Stomach smooth muscle (tissue), 2 donors: ENCODE measurements at regions not wholly inside any gene's neighbourhood (a gene's known extent, or its start where the extent isn't known, plus 50 kb on each side); places are given as distances from the start of the nearest gene placed in this dataset.

Experiments used
- H3K27ac ChIP-seq: one replicate; pipeline ENCODE4 v1.7.0; 2013; ENCODE audit warnings: mild to moderate bottlenecking, low read length, inconsistent platforms
- H3K27me3 ChIP-seq, 2 donors: one replicate each; pipeline ENCODE4 v1.7.0; 2013; ENCODE audit warnings: low read length in 2 of 2; ENCODE audit not compliant: insufficient read depth in 2 of 2, control insufficient read depth in 1 of 2
- H3K36me3 ChIP-seq, 2 donors: one replicate each; pipeline ENCODE4 v1.7.0; 2013; ENCODE audit warnings: low read length in 2 of 2; ENCODE audit not compliant: control insufficient read depth in 2 of 2, insufficient read depth in 2 of 2
- H3K4me1 ChIP-seq: one replicate; pipeline ENCODE4 v1.7.0; 2013; ENCODE audit warnings: low read length; ENCODE audit not compliant: control insufficient read depth, insufficient read depth
- H3K4me3 ChIP-seq, 2 donors: one replicate each; pipeline ENCODE4 v1.7.0; 2013; ENCODE audit warnings: low read length in 2 of 2
- H3K9ac ChIP-seq, 2 donors: one replicate each; pipeline ENCODE4 v1.7.0; 2013; ENCODE audit warnings: low read length in 2 of 2, mild to moderate bottlenecking in 1 of 2
- H3K9me3 ChIP-seq, 2 donors: one replicate each; pipeline ENCODE4 v1.7.0; 2013; ENCODE audit warnings: low read length in 2 of 2; ENCODE audit not compliant: control insufficient read depth in 2 of 2
- donor health status: healthy.
- donor health status: Pancreatic carcinoma.

DNA sequence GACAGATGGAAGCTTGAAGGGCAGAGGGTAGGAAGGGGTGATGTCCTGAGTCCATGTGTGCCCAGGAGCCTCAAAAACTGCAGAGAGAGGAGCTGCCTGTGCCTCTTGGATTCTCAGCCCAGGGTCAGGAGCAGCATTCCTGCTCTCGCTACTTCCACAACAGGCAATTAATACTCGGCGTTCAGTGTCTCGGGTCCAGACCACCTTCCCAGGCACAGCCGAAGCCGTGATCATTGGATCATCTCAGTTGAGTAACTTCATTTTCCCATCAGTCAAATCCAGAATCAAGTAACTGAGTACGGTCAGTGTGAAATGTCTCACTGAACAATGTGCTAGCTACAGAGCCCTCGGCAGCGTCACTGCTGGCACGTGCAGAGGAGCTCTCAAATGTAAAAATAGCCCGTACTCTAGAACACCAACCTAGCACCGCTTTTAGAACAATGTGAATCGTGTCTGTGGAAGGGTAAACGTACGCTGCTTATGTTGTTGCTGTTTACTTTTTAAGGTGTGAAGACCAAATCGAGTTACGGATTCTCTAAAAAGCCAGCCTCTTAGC is 63.5 kb upstream of the IRX4 start:
- H3K9ac ChIP-seq, result no peak overlapping the region
- peaks cover 0 to 6% of the 10 kb centered on the region in 2 donors for H3K27me3 ChIP-seq
- no peaks in the 10 kb centered on the region for H3K9me3 ChIP-seq
- H3K27ac ChIP-seq, result no peak overlapping the region
- no peak overlapping the region for H3K4me3 ChIP-seq
- H3K36me3 ChIP-seq, result no peaks in the 10 kb centered on the region
- H3K4me1 ChIP-seq, result peaks cover 4% of the 10 kb centered on the region

DNA sequence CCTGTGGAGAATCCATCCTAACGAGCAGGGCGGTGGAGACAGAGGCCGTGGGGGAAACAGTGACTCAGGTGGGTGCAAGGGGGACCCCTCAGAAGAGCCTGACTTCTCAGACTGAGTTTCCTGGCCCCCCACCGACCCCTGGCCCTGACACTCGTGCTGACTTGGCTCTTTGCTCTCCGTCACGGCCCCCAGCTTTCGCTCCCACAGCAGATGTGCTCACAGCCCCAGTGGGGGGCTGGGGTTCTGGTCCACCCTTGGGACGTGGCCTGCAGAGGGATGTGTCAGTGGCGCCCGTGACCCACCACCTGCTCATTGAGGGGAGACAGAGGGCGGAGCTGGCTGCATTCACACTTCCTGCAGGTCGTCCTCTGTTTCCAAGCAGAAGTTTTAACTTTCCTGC is 62.9 kb upstream of the IRX4 start:
- H3K4me3 ChIP-seq, result no peak overlapping the region
- H3K9ac ChIP-seq, result no peak overlapping the region
- H3K27ac ChIP-seq, result no peak overlapping the region
- H3K4me1 ChIP-seq, result peaks cover 4% of the 10 kb centered on the region
- peaks cover 0 to 6% of the 10 kb centered on the region in 2 donors for H3K27me3 ChIP-seq
- H3K36me3 ChIP-seq, result no peaks in the 10 kb centered on the region
- no peaks in the 10 kb centered on the region for H3K9me3 ChIP-seq

GRCh38 chr5:1944408-1944807 is 61.7 kb upstream of the IRX4 start:
- Histone ChIP-seq H3K27me3 (peaks cover 0 to 6% of the 10 kb centered on the region in 2 donors), H3K4me1 (peaks cover 4% of the 10 kb centered on the region), H3K9me3 (no peaks in the 10 kb centered on the region), H3K9ac (no peak overlapping the region), H3K27ac (no peak overlapping the region), H3K36me3 (no peaks in the 10 kb centered on the region), H3K4me3 (no peak overlapping the region)

- Histone ChIP-seq H3K4me3 (no peak overlapping the region), H3K27ac (no peak overlapping the region), H3K9me3 (no peaks in the 10 kb centered on the region), H3K27me3 (peaks cover 0 to 6% of the 10 kb centered on the region in 2 donors), H3K36me3 (no peaks in the 10 kb centered on the region), H3K4me1 (peaks cover under 1% of the 10 kb centered on the region), H3K9ac (no peak overlapping the region)
Measured at GRCh38 chr5:1943481-1943880, 60.8 kb upstream of the IRX4 start.

DNA sequence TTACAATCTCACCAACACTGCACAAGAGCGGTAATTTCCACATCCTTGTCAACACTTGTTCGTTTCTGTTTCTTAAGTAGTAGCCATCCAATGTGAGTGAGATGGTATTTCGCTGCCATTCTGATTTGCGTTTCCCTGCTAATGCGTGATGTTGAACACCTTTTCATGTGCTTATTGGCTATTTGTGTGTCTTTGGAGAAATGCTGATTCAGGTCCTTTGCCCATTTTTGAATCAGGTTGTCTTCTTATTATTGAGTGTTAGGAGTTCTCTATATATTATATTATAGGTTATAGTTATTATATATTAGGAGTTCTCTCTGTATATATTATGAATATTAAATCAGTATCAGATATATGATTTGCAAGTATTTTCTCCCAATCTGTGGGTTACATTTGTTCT is 59.9 kb upstream of the IRX4 start:
- Histone ChIP-seq H3K9me3 (no peaks in the 10 kb centered on the region), H3K4me1 (no peaks in the 10 kb centered on the region), H3K4me3 (no peak overlapping the region), H3K9ac (no peak overlapping the region), H3K27ac (no peak overlapping the region), H3K27me3 (peaks cover 0 to 6% of the 10 kb centered on the region in 2 donors), H3K36me3 (no peaks in the 10 kb centered on the region)

- Histone ChIP-seq H3K4me1 (no peaks in the 10 kb centered on the region), H3K27ac (no peak overlapping the region), H3K9ac (no peak overlapping the region), H3K9me3 (peaks cover 0 to 2% of the 10 kb centered on the region in 2 donors), H3K27me3 (peaks cover 0 to 6% of the 10 kb centered on the region in 2 donors), H3K36me3 (no peaks in the 10 kb centered on the region), H3K4me3 (no peak overlapping the region)
Measured at GRCh38 chr5:1942158-1942557, 59.4 kb upstream of the IRX4 start.

DNA sequence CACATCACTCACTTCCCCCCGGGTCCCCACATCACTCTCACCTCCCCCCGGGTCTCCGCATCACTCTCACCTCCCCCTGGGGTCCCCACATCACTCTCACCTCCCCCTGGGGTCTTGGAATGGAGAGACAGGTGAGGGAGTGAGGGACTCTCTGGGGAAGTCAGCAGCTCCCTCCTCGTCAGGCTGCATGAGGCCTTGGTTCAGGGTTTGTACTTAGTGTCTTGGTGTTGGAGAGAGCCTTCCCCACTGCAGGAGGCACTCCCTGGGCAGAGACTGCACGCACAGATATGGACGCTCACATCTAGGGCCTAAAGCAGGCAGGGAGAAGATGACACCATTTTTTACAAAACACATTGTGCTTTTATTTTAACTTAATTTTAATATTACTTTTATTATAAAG is 56.5 kb upstream of the IRX4 start:
- H3K27ac ChIP-seq, result no peak overlapping the region
- peaks cover 0 to 5% of the 10 kb centered on the region in 2 donors for H3K9me3 ChIP-seq
- H3K9ac ChIP-seq, result no peak overlapping the region
- H3K4me1 ChIP-seq, result no peaks in the 10 kb centered on the region
- H3K4me3 ChIP-seq, result no peak overlapping the region
- H3K27me3 ChIP-seq, result no peaks in the 10 kb centered on the region
- no peaks in the 10 kb centered on the region for H3K36me3 ChIP-seq

DNA sequence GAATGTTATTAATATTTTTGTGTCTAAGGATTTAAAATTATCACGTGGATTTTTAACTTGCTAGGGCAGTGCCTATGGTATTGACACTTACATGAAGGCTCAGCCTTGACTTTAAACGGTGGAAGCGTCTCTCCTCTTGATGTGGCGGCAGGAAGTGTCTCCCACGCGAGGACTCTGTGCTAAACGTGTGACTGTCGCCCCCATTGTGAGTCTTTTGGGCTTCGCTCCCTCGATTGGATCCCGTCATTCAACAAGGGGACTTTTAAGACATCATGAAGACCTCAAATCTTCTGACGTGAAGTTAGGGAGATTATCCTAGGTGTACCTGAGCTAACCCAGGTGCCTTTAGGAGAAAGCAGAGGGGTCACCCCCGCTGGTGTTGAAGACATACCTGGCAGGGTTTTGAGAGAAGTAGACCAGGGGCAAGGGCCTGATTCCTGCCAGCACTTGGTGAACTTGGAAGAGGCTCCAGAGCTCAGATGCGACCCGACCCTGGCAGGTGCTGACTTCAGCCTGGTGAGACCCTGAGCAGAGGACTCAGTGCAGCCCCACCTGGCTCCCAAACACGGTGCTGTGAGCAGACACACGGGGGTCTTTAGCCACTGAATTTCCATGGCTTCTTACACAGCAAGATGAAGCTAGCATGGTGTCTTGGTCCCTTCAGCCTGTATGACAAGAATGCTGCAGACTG is 55.7 kb upstream of the IRX4 start:
- Histone ChIP-seq H3K4me3 (no peak overlapping the region), H3K36me3 (no peaks in the 10 kb centered on the region), H3K9ac (no peak overlapping the region), H3K27me3 (no peaks in the 10 kb centered on the region), H3K9me3 (peaks cover 0 to 5% of the 10 kb centered on the region in 2 donors), H3K27ac (no peak overlapping the region), H3K4me1 (no peaks in the 10 kb centered on the region)

DNA sequence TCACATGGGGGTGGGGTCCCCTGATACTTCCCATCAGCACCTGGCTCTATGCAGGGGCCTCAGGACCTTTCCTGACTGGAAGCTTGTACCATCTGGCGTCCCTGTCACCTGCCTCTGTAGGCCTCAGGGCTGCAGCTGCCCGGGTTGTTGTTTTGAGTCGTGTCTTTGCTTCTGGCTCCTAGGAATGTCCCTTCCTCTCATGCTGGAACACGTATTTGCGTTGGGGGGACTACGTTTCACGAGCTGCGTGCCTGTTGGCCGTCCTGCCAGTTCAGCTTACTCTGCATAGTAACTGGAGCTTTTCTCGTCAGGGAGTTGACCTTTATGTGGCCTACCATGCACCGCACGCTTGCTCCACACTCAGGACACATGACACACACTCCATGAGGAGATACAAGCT is 54.9 kb upstream of the IRX4 start:
- no peak overlapping the region for H3K9ac ChIP-seq
- H3K36me3 ChIP-seq, result no peaks in the 10 kb centered on the region
- no peaks in the 10 kb centered on the region for H3K4me1 ChIP-seq
- H3K27me3 ChIP-seq, result peaks cover 0 to 3% of the 10 kb centered on the region in 2 donors
- no peak overlapping the region for H3K27ac ChIP-seq
- peaks cover 0 to 5% of the 10 kb centered on the region in 2 donors for H3K9me3 ChIP-seq
- H3K4me3 ChIP-seq, result no peak overlapping the region

GRCh38 chr5:1936901-1937300 is 54.2 kb upstream of the IRX4 start:
- H3K36me3 ChIP-seq, result no peaks in the 10 kb centered on the region
- H3K9ac ChIP-seq, result no peak overlapping the region
- H3K9me3 ChIP-seq, result peaks cover 0 to 5% of the 10 kb centered on the region in 2 donors
- no peaks in the 10 kb centered on the region for H3K4me1 ChIP-seq
- H3K27me3 ChIP-seq, result peaks cover 0 to 7% of the 10 kb centered on the region in 2 donors
- no peak overlapping the region for H3K4me3 ChIP-seq
- no peak overlapping the region for H3K27ac ChIP-seq

GRCh38 chr5:1936413-1936812 is 53.7 kb upstream of the IRX4 start:
- no peak overlapping the region for H3K27ac ChIP-seq
- H3K36me3 ChIP-seq, result no peaks in the 10 kb centered on the region
- H3K4me3 ChIP-seq, result no peak overlapping the region
- H3K9ac ChIP-seq, result no peak overlapping the region
- peaks cover 0 to 5% of the 10 kb centered on the region in 2 donors for H3K9me3 ChIP-seq
- H3K27me3 ChIP-seq, result peaks cover 0 to 10% of the 10 kb centered on the region in 2 donors
- peaks cover 4% of the 10 kb centered on the region for H3K4me1 ChIP-seq
